ENCODE measurements at regions not wholly inside any gene's neighbourhood (a gene's known extent, or its start where the extent isn't known, plus 50 kb on each side); places are given as distances from the start of the nearest gene placed in this dataset.

DNA sequence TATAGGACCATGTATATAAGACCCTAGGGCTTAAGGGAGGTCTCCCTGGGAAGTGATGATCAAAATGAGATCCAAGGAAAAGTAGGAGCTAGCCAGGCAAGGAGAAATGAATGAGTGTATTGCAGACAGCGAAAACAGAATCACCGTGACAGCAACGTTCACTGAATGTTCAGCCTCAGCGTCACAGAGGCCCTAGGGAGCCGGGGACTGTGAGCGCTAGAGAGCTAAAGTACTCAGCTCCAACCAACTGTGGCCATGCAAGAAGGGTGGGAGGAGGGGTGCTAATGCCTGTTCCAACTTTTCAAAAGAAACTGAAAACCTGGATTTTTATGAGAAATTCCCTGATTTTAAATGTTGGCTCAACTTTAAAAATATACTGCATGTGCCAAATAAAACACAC is 105.5 kb upstream of the CCND2 start:
- no peak for TF ChIP-seq CTCF (IDR thresholded peaks at IDR 0.05)
- no peak for TF ChIP-seq POLR2A (IDR thresholded peaks at IDR 0.05)
- no peak for TF ChIP-seq POLR2AphosphoS5 (IDR thresholded peaks at IDR 0.05; ENCODE audit: insufficient read depth in 1 of 2, low read depth in 1 of 2)
